Upper lobe of right lung (tissue), 1 donor: ENCODE measurements at regions not wholly inside any gene's neighbourhood (a gene's known extent, or its start where the extent isn't known, plus 50 kb on each side); places are given as distances from the start of the nearest gene placed in this dataset.

Experiments used
- ATAC-seq: fragments of 200-7000 bp; cut with Tn5 transposase; one replicate; pipeline ENCODE4 v1.9.1; 2020; ENCODE audit warnings: mild to moderate bottlenecking, moderate library complexity
- DNase-seq: peaks from one replicate; pipeline ENCODE4 v3.0.0-alpha.2; 2020
- H3K27ac ChIP-seq: fragments of 200-600 bp; one replicate; pipeline ENCODE4 v1.8.0; 2022
- H3K27me3 ChIP-seq: fragments of 200-600 bp; one replicate; pipeline ENCODE4 v1.8.0; 2022; ENCODE audit warnings: mild to moderate bottlenecking
- H3K36me3 ChIP-seq: fragments of 200-600 bp; one replicate; pipeline ENCODE4 v1.8.0; 2022
- H3K4me1 ChIP-seq: fragments of 200-600 bp; one replicate; pipeline ENCODE4 v1.8.0; 2022
- H3K4me3 ChIP-seq: fragments of 200-600 bp; one replicate; pipeline ENCODE4 v1.8.0; 2022; ENCODE audit warnings: mild to moderate bottlenecking
- H3K9me3 ChIP-seq: fragments of 200-600 bp; one replicate; pipeline ENCODE4 v1.8.0; 2022
- intact Hi-C: fragments of 100-400 bp; cut with DNase I; formaldehyde crosslinking; loops from one replicate; pipeline ENCODE4 v1.11.0; 2022
- TF ChIP-seq, protein P1 (sequence below): fragments of 200-600 bp; IDR thresholded peaks from one replicate; pipeline ENCODE4 v1.8.0; 2022; ENCODE audit warnings: antibody characterized with exemption
- donor health status: DM: no; HTN: yes; CAD: no; lungs with severe emphysema.

DNA sequence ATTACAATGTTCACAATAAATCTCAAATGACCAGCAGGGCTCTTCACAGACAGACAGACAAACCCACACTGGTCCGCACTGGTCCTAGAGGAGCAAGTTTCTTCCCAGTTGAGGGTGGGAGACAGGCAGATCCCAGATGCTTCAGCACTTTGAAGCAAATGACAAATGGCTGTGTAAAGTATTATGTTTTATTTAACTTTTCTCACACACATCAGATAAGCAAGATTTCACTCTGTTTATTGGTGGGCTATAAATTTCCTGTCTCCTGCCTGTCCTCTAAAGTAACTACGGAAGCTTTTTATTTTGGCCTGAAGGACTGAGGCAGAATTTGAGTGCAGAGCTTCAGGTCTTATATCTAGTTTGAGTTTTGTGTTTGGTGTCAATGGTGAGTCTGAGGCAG is 174.7 kb upstream of the MTNR1B start:
- Histone ChIP-seq H3K27me3 (no peaks in the 10 kb centered on the region), H3K4me3 (no peak overlapping the region), H3K9me3 (no peaks in the 10 kb centered on the region), H3K27ac (no peak overlapping the region), H3K36me3 (no peaks in the 10 kb centered on the region), H3K4me1 (no peaks in the 10 kb centered on the region)
- TF ChIP-seq, protein P1, sequence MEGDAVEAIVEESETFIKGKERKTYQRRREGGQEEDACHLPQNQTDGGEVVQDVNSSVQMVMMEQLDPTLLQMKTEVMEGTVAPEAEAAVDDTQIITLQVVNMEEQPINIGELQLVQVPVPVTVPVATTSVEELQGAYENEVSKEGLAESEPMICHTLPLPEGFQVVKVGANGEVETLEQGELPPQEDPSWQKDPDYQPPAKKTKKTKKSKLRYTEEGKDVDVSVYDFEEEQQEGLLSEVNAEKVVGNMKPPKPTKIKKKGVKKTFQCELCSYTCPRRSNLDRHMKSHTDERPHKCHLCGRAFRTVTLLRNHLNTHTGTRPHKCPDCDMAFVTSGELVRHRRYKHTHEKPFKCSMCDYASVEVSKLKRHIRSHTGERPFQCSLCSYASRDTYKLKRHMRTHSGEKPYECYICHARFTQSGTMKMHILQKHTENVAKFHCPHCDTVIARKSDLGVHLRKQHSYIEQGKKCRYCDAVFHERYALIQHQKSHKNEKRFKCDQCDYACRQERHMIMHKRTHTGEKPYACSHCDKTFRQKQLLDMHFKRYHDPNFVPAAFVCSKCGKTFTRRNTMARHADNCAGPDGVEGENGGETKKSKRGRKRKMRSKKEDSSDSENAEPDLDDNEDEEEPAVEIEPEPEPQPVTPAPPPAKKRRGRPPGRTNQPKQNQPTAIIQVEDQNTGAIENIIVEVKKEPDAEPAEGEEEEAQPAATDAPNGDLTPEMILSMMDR: no peak
- intact Hi-C loops: no loop called here
- DNase-seq: no peak
- ATAC-seq: no peak

DNA sequence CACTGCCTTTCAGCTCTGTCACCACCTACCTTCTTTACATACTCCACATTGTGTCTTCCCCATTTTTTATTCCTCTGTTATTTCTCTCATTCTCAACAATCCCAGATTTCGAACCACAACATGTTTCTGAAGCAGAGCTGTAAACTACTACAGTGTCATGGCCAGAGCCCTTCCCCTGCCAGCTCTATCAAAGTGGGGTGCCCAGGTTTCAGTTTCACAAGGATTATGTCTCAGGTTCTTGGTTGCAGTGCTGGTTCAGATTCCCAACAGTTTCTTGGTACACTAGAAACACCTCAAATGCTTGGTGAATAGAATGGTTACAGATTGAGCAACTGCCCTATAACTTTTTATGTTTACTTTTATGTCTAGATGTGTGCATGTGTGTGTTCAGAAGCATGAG is 172.7 kb upstream of the MTNR1B start:
- TF ChIP-seq, protein P1: no peak
- intact Hi-C loops: no loop called here

DNA sequence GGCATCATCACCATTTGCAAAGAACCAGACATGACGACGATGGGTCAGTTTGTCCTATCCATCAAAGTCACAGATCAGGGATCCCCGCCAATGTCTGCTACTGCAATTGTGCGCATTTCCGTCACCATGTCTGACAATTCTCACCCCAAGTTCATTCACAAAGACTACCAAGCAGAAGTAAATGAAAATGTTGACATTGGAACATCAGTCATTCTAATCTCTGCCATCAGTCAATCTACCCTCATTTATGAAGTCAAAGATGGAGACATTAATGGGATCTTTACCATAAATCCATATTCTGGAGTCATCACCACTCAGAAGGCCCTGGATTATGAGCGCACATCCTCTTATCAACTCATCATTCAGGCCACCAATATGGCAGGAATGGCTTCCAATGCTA is 171.6 kb upstream of the MTNR1B start:
- TF ChIP-seq, protein P1: no peak
- H3K9me3 ChIP-seq: no peaks in the 10 kb centered on the region
- no peaks in the 10 kb centered on the region for H3K27me3 ChIP-seq
- no peak overlapping the region for H3K4me3 ChIP-seq
- no peak for DNase-seq
- H3K36me3 ChIP-seq: no peaks in the 10 kb centered on the region
- intact Hi-C loops: no loop called here
- no peak for ATAC-seq
- H3K4me1 ChIP-seq: no peaks in the 10 kb centered on the region
- no peak overlapping the region for H3K27ac ChIP-seq

More for the DNA sequence above, 172.7 kb upstream of the MTNR1B start:
- Histone ChIP-seq H3K4me3 (no peak overlapping the region), H3K9me3 (no peaks in the 10 kb centered on the region), H3K27ac (no peak overlapping the region), H3K36me3 (no peaks in the 10 kb centered on the region), H3K27me3 (no peaks in the 10 kb centered on the region), H3K4me1 (no peaks in the 10 kb centered on the region)
- no peak for ATAC-seq
- DNase-seq: no peak

DNA sequence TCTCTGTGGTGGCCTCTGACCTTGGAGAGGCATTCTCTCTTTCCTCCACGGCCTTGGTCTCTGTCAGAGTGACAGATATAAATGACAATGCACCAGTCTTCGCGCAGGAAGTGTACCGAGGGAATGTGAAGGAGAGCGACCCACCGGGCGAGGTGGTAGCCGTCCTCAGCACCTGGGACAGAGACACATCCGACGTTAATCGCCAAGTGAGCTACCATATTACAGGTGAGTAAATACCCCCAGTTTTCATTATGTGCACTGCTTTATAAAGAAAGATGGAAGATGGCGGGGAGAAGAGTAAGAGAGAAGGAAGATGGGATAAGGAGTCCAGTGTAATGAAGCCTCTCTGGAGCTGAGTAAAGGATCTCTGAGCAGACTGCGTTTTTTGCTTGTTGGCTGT is 167.8 kb upstream of the MTNR1B start:
- intact Hi-C loops: no loop called here
- Histone ChIP-seq H3K36me3 (no peaks in the 10 kb centered on the region), H3K27ac (no peak overlapping the region), H3K9me3 (no peaks in the 10 kb centered on the region), H3K27me3 (no peaks in the 10 kb centered on the region), H3K4me3 (no peak overlapping the region), H3K4me1 (no peaks in the 10 kb centered on the region)
- DNase-seq: no peak
- no peak for ATAC-seq
- TF ChIP-seq, protein P1: no peak

DNA sequence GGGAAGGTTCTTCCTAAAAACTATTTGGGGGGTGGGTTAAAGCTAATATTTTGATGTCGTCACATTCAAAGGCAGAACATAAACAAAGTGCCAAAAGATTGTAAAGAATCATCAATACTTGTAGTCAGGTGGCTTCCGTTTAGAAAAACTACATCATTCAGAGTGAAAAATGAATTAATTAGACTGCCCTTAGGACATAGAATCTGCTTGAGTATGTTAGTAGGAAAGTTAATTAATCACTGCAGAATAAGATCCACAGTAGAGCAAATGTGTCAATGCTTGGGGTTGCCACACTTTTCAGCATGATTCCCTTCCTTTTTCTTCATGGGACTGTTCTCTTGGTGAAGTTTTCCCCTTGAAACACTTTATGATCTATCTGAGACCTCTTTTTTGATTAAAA is 166.8 kb upstream of the MTNR1B start:
- no peaks in the 10 kb centered on the region for H3K27me3 ChIP-seq
- TF ChIP-seq, protein P1: no peak
- H3K4me3 ChIP-seq: no peak overlapping the region
- no peaks in the 10 kb centered on the region for H3K9me3 ChIP-seq
- no peak for DNase-seq
- no peak for ATAC-seq
- H3K4me1 ChIP-seq: no peaks in the 10 kb centered on the region
- no peaks in the 10 kb centered on the region for H3K36me3 ChIP-seq
- H3K27ac ChIP-seq: no peak overlapping the region
- intact Hi-C loops: no loop called here

DNA sequence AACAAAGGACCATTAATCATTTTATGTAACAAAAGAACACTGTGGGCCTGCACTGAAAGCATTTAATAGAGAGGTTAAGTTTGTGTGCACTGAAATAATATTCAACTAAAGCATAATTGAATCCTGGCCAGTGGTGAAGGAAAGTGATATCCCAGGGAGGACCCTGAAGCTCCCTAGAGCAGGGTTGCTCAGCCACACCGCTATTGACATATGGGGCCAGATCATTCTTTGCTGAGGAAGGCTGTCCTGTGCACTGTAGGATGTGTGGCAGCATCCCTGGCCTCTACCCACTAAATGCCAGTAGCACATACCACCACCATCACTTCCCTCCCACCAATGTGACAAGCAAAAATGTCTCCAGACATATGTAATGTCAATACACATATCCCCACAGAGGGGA is 166.1 kb upstream of the MTNR1B start:
- Histone ChIP-seq H3K4me1 (no peaks in the 10 kb centered on the region), H3K9me3 (no peaks in the 10 kb centered on the region), H3K4me3 (no peak overlapping the region), H3K27ac (no peak overlapping the region), H3K36me3 (no peaks in the 10 kb centered on the region), H3K27me3 (no peaks in the 10 kb centered on the region)
- DNase-seq (no peak), ATAC-seq (no peak)
- intact Hi-C loops: no loop called here
- TF ChIP-seq, protein P1: no peak
